ENCODE measurements at regions not wholly inside any gene's neighbourhood (a gene's known extent, or its start where the extent isn't known, plus 50 kb on each side); places are given as distances from the start of the nearest gene placed in this dataset.

- TF ChIP-seq, protein P1, sequence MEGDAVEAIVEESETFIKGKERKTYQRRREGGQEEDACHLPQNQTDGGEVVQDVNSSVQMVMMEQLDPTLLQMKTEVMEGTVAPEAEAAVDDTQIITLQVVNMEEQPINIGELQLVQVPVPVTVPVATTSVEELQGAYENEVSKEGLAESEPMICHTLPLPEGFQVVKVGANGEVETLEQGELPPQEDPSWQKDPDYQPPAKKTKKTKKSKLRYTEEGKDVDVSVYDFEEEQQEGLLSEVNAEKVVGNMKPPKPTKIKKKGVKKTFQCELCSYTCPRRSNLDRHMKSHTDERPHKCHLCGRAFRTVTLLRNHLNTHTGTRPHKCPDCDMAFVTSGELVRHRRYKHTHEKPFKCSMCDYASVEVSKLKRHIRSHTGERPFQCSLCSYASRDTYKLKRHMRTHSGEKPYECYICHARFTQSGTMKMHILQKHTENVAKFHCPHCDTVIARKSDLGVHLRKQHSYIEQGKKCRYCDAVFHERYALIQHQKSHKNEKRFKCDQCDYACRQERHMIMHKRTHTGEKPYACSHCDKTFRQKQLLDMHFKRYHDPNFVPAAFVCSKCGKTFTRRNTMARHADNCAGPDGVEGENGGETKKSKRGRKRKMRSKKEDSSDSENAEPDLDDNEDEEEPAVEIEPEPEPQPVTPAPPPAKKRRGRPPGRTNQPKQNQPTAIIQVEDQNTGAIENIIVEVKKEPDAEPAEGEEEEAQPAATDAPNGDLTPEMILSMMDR (IDR thresholded peaks at IDR 0.05), result no peak
- no peak for TF ChIP-seq POLR2A (IDR thresholded peaks at IDR 0.05)
These were observed 65.0 kb upstream of the ADGRA1 start for GRCh38 chr10:133022776-133023100.
